Urinary bladder (tissue), 3 donors: ENCODE measurements at regions not wholly inside any gene's neighbourhood (a gene's known extent, or its start where the extent isn't known, plus 50 kb on each side); places are given as distances from the start of the nearest gene placed in this dataset.
A peak's percentile ranks its signal among the peaks of the same experiment; 100 is the strongest.

ENCODE experiments used
- DNase-seq: peaks from one replicate; pipeline ENCODE4 v3.0.0-alpha.2; 2015; ENCODE audit errors: extremely low spot score
- H3K27ac ChIP-seq: one replicate; pipeline ENCODE4 v1.5.1; 2013; ENCODE audit warnings: low read depth, mild to moderate bottlenecking, moderate library complexity
- H3K36me3 ChIP-seq: one replicate; pipeline ENCODE4 v1.6.1; 2013; ENCODE audit warnings: mild to moderate bottlenecking, moderate library complexity; ENCODE audit not compliant: insufficient read depth
- H3K4me1 ChIP-seq: one replicate; pipeline ENCODE4 v1.6.1; 2013; ENCODE audit warnings: mild to moderate bottlenecking, moderate library complexity; ENCODE audit not compliant: insufficient read depth
- H3K4me3 ChIP-seq: one replicate; pipeline ENCODE4 v1.5.1; 2013; ENCODE audit warnings: low read depth, low read length
- WGBS: extraction: QIAGEN DNeasy Blood & Tissue Kit; methylation state at CpG from one replicate; pipeline ENCODE4 v1.1.7; 2013; 5-methylcytosine and 5-hydroxymethylcytosine counted together
- donor health status: healthy with polysubstance abuse.
- donor health status: healthy.

GRCh38 chr7:79862447-79863210 lies 272.0 kb upstream of the GNAI1 start:
- WGBS, result 78% methylated on average over 5 of the region's 5 CpGs
- no peak for DNase-seq
- H3K4me1 ChIP-seq, result no peaks in the 10 kb centered on the region
- H3K36me3 ChIP-seq, result no peaks in the 10 kb centered on the region
- H3K4me3 ChIP-seq, result no peak overlapping the region
- H3K27ac ChIP-seq, result no peak overlapping the region

DNA sequence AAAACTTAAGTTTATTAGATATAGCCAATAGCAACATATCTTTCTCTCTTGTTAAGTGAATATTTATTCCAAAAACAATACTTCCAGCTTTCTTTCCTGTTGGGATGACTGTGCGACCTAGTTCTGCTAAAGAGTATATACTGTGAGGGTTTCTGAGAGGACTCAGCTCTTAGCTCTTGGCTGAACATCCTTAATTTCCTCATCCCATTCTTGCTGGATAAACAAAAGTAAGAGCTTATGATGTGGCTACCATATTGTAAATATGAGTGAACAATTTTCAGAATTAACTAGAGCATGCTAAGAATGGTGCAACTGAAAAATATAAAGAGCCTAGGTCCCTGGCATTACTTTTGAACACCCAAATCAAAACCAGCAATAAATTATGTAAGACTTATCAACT lies 279.5 kb upstream of the GNAI1 start:
- H3K4me3 ChIP-seq, result no peak overlapping the region

DNA sequence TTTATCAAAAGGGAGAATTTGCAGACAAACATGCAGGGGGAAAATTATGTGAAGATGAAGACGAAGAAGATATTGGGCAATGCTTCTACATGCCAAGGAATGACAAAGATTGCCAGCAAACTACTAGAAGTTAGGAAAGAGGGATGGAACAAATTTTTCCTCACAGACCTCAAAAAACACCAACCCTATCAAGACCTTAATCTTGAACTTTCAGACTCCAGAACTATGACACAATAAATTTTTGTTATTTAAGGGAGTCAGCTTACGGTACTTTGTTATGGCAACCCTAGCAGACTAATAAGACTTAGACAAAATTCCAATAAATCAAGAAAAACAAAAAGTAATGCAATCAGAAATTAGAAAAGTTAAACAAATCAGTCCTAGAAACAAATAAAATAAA lies 280.0 kb upstream of the GNAI1 start:
- no peak for DNase-seq
- WGBS, result 71% methylated on average over 2 of the region's 2 CpGs
- H3K36me3 ChIP-seq, result no peaks in the 10 kb centered on the region
- H3K4me3 ChIP-seq, result no peak overlapping the region
- H3K4me1 ChIP-seq, result no peaks in the 10 kb centered on the region
- H3K27ac ChIP-seq, result no peak overlapping the region

More for the DNA sequence above, 279.5 kb upstream of the GNAI1 start:
- H3K27ac ChIP-seq, result no peak overlapping the region
- H3K4me1 ChIP-seq, result no peaks in the 10 kb centered on the region
- H3K36me3 ChIP-seq, result no peaks in the 10 kb centered on the region
- WGBS, result 82% methylated on average over 1 of the region's 1 CpG
- DNase-seq, result no peak

DNA sequence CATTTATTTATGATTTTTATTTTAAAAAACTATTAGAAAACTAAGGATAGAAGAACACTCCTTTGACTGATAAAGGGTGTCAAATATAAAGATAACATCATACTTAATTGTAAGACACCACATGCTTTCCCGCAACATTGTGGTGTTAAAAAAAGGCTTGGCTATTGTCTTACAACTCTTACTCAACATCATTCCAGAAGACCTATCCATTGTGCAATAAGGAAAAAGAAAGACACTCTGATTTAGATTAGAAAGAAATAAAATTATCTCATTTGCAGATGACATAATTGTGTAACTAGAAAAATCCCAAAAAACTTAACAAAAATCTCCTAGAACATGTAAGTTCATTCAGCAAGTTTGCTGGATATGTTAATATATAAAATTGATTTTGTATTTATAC lies 296.7 kb upstream of the GNAI1 start:
- Histone ChIP-seq H3K36me3 (no peaks in the 10 kb centered on the region), H3K4me3 (no peak overlapping the region), H3K27ac (no peak overlapping the region), H3K4me1 (no peaks in the 10 kb centered on the region)
- DNase-seq, result no peak
- WGBS, result 87% methylated on average over 1 of the region's 1 CpG

GRCh38 chr7:79833616-79834015 lies 301.0 kb upstream of the GNAI1 start:
- H3K4me1 ChIP-seq, result no peaks in the 10 kb centered on the region
- no peaks in the 10 kb centered on the region for H3K36me3 ChIP-seq
- 75% methylated on average over 1 of the region's 1 CpG for WGBS
- no peak overlapping the region for H3K4me3 ChIP-seq
- no peak for DNase-seq
- no peak overlapping the region for H3K27ac ChIP-seq

DNA sequence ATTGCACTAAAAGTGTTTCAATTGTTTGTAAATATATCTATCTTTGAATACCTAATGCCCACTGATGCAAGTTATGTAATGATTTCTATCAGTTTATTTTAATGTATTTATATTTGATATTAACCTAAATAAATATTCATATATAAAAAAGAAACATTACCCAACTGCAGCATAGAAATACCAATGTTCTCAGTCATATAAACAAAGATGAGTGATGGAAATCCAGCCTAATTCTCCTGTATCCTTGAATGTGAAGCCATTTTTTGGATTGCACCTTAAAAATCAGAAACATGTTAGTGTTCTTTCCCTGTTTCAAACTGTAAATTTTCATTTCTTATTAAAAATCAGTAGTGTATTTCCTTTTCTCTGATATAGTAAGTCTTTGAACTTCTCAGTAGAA lies 305.8 kb upstream of the GNAI1 start:
- no peaks in the 10 kb centered on the region for H3K36me3 ChIP-seq
- no peak for DNase-seq
- no peak overlapping the region for H3K4me3 ChIP-seq
- H3K27ac ChIP-seq, result no peak overlapping the region
- H3K4me1 ChIP-seq, result no peaks in the 10 kb centered on the region

DNA sequence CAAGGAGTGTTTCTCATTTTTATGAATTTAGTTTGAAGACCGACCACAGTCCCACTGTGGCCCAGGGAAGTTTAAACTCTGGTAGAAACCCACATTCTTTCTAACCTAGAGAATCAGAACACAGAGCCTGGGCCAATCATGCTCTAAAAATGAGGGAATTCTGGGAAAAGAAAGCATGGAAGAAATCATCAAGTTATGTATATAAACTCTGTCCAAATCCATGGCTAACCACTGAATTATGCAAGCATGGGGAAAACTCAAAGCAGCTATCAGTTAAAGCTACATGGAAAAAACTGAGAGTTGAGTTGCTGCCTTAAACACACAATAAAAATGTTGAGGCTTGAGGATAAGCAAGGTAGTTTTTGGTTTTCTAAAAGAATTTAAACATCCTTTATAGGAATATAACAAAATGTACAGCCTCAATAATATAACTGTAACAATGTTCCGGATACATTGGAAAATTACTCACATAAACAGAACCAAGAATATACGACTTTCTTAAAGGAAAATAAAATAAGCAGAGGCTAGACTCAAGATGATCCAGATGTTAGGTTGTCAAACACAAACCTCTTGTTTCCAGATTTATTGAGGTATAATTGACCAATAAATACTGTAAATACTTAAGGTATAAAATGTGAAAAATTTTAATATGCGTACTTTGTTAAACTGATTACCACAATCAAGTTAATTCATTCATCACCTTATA lies 311.2 kb upstream of the GNAI1 start:
- no peaks in the 10 kb centered on the region for H3K4me1 ChIP-seq
- no peaks in the 10 kb centered on the region for H3K36me3 ChIP-seq
- no peak for DNase-seq
- no peak overlapping the region for H3K27ac ChIP-seq
- WGBS, result 69% methylated on average over 4 of the region's 4 CpGs
- no peak overlapping the region for H3K4me3 ChIP-seq

DNA sequence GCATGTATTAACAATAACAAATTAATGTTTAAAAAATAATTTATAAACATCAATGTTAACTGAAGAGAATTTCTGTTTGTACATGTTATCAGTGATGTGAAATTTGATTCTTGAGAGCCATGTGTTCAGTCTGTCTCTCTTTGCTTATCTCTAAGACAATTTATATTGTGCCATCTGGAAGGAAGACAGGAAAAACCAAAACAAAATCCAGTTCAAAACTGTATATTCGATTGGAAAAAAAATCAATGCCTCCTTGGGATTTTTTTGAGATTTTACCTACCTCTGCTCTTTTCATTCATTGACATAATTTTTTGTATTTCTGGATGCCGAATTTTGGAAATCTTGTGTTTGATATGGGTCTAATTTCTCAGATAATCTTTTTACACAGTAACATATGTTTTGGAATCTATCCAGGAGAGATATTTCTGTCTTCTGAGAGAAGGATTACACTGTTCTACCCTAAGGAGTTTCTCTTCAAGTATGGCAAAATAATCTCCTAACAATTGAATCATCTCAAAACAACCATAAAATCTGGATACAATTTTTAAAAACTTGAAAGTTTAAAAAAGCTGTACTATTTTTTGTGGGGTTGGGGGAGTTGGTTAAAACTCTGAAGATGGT lies 311.9 kb upstream of the GNAI1 start:
- H3K27ac ChIP-seq, result no peak overlapping the region
- no peak overlapping the region for H3K4me3 ChIP-seq
- WGBS, result 28% methylated on average over 2 of the region's 2 CpGs
- no peaks in the 10 kb centered on the region for H3K36me3 ChIP-seq
- DNase-seq, result no peak
- no peaks in the 10 kb centered on the region for H3K4me1 ChIP-seq

GRCh38 chr7:79820387-79820786 lies 314.2 kb upstream of the GNAI1 start:
- Histone ChIP-seq H3K4me1 (no peaks in the 10 kb centered on the region), H3K4me3 (no peak overlapping the region), H3K36me3 (no peaks in the 10 kb centered on the region), H3K27ac (no peak overlapping the region)
- 14% methylated on average over 6 of the region's 6 CpGs for WGBS
- DNase-seq, result peak; percentile 21

GRCh38 chr7:79810916-79811315 lies 323.7 kb upstream of the GNAI1 start:
- DNase-seq, result no peak
- Histone ChIP-seq H3K4me1 (no peaks in the 10 kb centered on the region), H3K27ac (no peak overlapping the region), H3K36me3 (no peaks in the 10 kb centered on the region), H3K4me3 (no peak overlapping the region)
- 52% methylated on average over 2 of the region's 2 CpGs for WGBS

DNA sequence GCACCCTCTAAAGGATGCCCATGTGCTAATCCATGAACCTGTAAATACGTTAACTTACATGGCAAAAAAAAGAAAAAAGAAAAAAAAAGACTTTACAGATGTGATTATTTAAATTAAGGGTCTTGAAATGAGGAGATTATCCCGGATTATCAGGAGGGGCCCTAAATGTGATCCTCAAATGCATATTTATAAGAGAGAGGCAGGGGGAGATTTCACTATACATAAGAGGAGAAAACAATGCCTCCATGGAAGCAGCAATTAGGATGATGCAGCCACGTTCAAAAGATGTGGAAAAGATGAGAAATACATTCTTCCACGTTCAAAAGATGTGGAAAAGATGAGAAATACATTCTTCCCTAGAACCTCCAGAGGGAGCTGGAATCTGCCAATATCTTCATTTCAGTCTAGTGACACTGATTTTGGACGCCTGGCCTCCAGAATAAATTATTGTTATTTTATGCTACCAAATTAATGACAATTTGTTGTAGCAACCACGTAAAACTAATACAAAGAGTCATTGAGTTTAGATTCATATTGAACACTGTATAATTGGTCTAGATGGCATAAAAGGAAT lies 328.4 kb upstream of the GNAI1 start:
- Histone ChIP-seq H3K27ac (no peak overlapping the region), H3K4me1 (no peaks in the 10 kb centered on the region), H3K36me3 (no peaks in the 10 kb centered on the region), H3K4me3 (no peak overlapping the region)
- WGBS, result 53% methylated on average over 6 of the region's 6 CpGs
- DNase-seq, result no peak

- 36% methylated on average over 6 of the region's 6 CpGs for WGBS
- no peak for DNase-seq
- no peak overlapping the region for H3K27ac ChIP-seq
- no peaks in the 10 kb centered on the region for H3K36me3 ChIP-seq
- H3K4me3 ChIP-seq, result no peak overlapping the region
- no peaks in the 10 kb centered on the region for H3K4me1 ChIP-seq
These were observed 337.3 kb upstream of the MAGI2 start for GRCh38 chr7:79790656-79791262.

- Histone ChIP-seq H3K4me1 (no peaks in the 10 kb centered on the region), H3K27ac (no peak overlapping the region), H3K4me3 (no peak overlapping the region), H3K36me3 (no peaks in the 10 kb centered on the region)
- 23% methylated on average over 2 of the region's 2 CpGs for WGBS
- no peak for DNase-seq
These were observed 336.3 kb upstream of the MAGI2 start for GRCh38 chr7:79789584-79790345.
